GM18499 (cell line): ENCODE measurements at regions not wholly inside any gene's neighbourhood (a gene's known extent, or its start where the extent isn't known, plus 50 kb on each side); places are given as distances from the start of the nearest gene placed in this dataset.

Experiments used
- ATAC-seq: cut with Tn5 transposase; IDR thresholded peaks from one replicate; pipeline ENCODE4 v1.9.1; 2021; ENCODE audit warnings: moderate number of reproducible peaks; ENCODE audit not compliant: insufficient read depth, unreplicated experiment

- no peak for ATAC-seq
Measured at GRCh38 chr3:176969066-176969465, 228.2 kb downstream of the TBL1XR1 start.

GRCh38 chr3:176968631-176969030 is 228.7 kb downstream of the TBL1XR1 start:
- no peak for ATAC-seq

- no peak for ATAC-seq
Measured at GRCh38 chr3:176967522-176967921, 229.8 kb downstream of the TBL1XR1 start.

GRCh38 chr3:176964661-176965060 is 232.6 kb downstream of the TBL1XR1 start:
- no peak for ATAC-seq

- no peak for ATAC-seq
Measured at GRCh38 chr3:176961916-176962315, 235.4 kb downstream of the TBL1XR1 start.

GRCh38 chr3:176959867-176960266 is 237.4 kb downstream of the TBL1XR1 start:
- ATAC-seq: no peak

GRCh38 chr3:176958560-176958959 is 238.7 kb downstream of the TBL1XR1 start:
- no peak for ATAC-seq

- ATAC-seq: no peak
Measured at GRCh38 chr3:176954517-176954916, 242.8 kb downstream of the TBL1XR1 start.

- no peak for ATAC-seq
Measured at GRCh38 chr3:176953106-176954060, 243.9 kb downstream of the TBL1XR1 start.

- ATAC-seq: no peak
Measured at GRCh38 chr3:176951586-176952292, 245.5 kb downstream of the TBL1XR1 start.

GRCh38 chr3:176951144-176951543 is 246.1 kb downstream of the TBL1XR1 start:
- no peak for ATAC-seq

GRCh38 chr3:176950743-176951142 is 246.5 kb downstream of the TBL1XR1 start:
- no peak for ATAC-seq

- no peak for ATAC-seq
Measured at GRCh38 chr3:176948151-176948550, 249.1 kb downstream of the TBL1XR1 start.

- ATAC-seq: no peak
Measured at GRCh38 chr3:176946202-176946601, 251.1 kb downstream of the TBL1XR1 start.

GRCh38 chr3:176942305-176942704 is 255.0 kb downstream of the TBL1XR1 start:
- ATAC-seq: no peak

GRCh38 chr3:176941689-176942088 is 255.6 kb downstream of the TBL1XR1 start:
- ATAC-seq: no peak

- ATAC-seq: peak; percentile 97
Measured at GRCh38 chr3:176939022-176939817, 258.1 kb downstream of the TBL1XR1 start.

- no peak for ATAC-seq
Measured at GRCh38 chr3:176937994-176938393, 259.3 kb downstream of the TBL1XR1 start.

- no peak for ATAC-seq
Measured at GRCh38 chr3:176937541-176937940, 259.7 kb downstream of the TBL1XR1 start.

GRCh38 chr3:176935194-176935888 is 261.9 kb downstream of the TBL1XR1 start:
- ATAC-seq: no peak
